UCSD-AML1 (cell line): ENCODE measurements at regions not wholly inside any gene's neighbourhood (a gene's known extent, or its start where the extent isn't known, plus 50 kb on each side); places are given as distances from the start of the nearest gene placed in this dataset.

Source experiments
- DNase-seq: peaks from one replicate; lab custom pipeline; 2025; ENCODE audit not compliant: unreplicated experiment; lab: John Stamatoyannopoulos, UW

DNA sequence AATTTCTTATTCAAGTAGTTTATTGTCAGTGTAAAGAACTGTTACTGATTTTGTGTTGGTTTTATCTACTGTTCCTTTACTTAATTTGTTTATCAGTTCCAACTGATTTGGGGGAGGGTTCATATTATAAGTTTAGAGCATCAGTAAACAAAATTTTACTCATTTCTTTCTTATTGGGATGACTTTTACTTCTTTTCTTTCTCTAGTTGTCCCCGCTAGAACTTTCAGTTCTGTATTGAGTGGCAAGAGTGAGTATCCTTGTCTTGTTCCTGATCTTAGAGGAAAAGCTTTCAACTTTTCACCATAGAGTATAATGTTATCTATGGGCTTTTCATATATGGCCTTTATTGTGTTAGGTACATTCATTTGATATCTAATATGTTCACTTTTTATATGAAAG is 584.1 kb downstream of the LRFN5 start:
- no peak for DNase-seq

DNA sequence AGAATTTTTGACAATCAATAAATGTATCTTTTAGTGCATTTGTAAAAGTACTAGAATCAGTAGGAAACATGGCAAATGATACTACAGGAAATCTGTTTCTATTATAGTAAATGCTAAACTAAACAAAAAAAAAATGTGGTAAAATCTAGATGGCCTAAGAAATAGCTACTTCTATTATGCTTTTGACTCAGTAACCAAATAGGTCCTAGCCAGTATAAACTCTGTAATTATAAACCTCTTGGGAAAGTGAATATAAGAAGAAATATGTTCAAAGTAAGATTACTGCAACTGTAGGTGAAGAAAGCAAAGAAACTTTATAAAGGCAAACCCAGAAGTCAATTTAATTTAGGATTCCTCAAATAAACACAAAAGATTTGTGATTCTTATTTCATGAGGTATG is 581.2 kb downstream of the LRFN5 start:
- no peak for DNase-seq

- no peak for DNase-seq
Observed at GRCh38 chr14:42185718-42186117, 579.0 kb downstream of the LRFN5 start.

- DNase-seq, result no peak
Observed at GRCh38 chr14:42174357-42174756, 567.7 kb downstream of the LRFN5 start.

DNA sequence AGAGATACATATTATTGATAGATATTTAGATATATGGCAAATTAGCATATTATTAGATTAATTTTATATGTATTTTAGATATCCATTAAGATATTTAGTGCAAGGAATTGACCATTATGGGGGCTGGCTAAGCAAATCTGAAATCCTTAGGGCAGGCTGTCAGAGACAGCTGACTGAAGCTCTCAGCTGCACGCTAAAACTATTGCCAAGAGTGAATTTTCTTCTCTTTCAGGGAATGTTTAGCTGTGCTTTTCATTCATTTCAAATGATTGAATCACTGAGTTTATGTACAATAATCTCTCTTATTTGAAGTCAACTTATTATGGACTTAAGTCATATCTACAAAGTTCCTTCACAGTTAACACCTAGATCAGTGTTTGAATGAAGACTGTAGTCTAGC is 566.5 kb downstream of the LRFN5 start:
- DNase-seq, result no peak

GRCh38 chr14:42172304-42172703 is 565.6 kb downstream of the LRFN5 start:
- no peak for DNase-seq

DNA sequence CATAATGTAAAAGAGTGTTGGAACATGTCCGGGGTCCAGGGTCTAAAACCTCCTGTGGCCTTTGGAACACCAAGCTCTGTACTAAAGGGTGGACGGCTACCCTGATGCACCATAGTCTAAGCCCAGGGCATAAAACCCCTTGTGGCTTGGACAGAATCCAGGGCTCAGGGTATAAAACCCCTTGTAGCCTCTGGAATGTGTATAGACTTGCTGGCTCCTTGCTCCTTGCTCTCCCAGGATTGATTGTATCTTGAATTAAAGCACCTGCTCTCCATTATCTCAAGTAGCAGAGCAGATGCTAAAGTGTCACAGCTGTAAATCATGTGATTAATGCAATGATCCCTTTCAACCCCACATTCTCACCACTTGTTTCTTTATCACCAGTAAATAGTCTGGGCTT is 556.5 kb downstream of the LRFN5 start:
- DNase-seq, result no peak

GRCh38 chr14:42159138-42159537 is 552.5 kb downstream of the LRFN5 start:
- no peak for DNase-seq

DNA sequence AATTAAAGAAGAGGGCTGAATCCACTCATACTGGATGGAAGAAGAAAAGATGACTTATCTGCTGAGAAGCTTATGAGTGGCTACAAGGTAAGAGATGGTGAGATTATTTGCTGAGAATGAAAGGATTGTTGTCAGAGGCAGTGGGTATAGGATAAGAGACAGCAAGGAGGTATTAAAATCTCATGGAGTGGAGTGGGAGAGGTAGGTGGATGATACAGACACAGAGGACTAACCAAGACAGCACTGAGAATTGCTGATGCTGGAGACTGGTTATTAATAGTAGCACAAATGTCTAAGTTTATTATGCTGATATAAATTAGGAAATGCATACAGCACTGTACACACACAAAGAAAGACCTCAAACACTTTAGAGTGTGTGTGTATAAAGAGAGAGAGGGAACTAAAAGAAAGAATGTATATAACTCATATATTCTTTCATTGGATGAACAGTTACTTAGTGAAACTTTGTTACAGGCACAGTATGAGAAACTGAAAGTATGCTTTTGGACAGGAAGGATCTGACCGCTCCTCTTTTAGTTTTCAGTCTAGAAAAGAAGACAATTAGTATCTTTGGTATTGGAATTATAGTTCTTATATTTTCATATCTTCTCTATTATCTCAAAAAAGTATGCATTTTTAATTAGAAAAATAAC is 543.1 kb downstream of the LRFN5 start:
- DNase-seq, result no peak

GRCh38 chr14:42145766-42146165 is 539.1 kb downstream of the LRFN5 start:
- no peak for DNase-seq

DNA sequence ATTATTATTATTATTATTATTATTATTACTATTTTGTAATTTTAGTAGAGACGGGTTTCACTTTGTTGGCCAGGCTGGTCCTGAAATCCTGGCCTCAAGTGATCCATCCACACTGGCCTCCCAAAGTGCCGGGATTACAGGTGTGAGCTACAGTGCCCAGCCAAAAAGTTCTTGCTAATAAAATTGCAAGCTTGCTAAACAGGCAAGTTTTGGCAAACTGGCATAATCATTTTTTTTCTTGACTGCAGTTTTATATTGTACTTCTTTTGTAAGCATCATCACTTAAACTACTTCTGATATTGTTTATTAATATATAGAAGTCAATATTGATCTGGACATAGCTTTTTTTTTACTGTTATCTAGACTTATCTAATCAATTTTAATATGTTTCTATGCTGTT is 536.4 kb downstream of the LRFN5 start:
- no peak for DNase-seq

GRCh38 chr14:42141328-42141727 is 534.7 kb downstream of the LRFN5 start:
- no peak for DNase-seq

DNA sequence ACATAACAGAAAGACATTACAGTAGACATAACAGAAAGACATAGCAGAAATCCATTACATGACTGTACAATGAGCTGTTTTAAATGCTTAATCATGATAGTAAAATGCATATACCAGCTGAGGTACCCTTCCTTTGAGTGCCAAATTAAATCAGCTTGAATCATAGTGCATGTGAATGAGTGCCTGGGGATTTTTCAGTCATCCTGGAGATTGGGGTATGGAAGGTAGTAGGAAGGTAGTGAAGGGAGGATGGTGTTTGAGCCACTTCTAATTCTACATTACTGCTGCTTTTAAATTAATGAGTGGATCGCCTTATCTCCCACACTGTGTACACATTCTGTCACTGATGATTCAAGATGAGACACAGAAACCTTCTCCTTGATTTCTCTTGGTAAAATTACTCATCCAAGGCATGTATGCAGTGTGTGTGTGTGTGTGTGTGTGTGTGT is 534.2 kb downstream of the LRFN5 start:
- no peak for DNase-seq

GRCh38 chr14:42140001-42140400 is 533.3 kb downstream of the LRFN5 start:
- DNase-seq, result no peak

DNA sequence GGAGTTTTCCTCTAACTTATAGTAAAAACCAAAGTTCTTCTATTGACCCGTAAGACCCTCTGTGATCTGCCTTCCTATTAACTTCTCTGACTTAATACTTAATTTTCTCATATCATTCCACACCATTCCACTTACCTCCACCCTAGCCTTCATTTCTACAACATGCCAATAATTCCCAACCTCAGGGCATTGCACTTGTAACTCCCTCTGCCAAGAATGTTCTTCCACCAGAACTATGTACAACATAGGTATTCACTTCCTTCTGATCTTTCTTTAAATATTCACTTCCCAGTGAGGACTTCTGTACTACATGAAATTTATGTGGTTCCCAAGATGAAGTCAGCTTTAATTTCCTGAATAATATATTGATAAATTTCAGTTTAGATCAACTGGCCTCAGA is 531.7 kb downstream of the LRFN5 start:
- no peak for DNase-seq

- no peak for DNase-seq
Observed at GRCh38 chr14:42130815-42131214, 524.1 kb downstream of the LRFN5 start.

DNA sequence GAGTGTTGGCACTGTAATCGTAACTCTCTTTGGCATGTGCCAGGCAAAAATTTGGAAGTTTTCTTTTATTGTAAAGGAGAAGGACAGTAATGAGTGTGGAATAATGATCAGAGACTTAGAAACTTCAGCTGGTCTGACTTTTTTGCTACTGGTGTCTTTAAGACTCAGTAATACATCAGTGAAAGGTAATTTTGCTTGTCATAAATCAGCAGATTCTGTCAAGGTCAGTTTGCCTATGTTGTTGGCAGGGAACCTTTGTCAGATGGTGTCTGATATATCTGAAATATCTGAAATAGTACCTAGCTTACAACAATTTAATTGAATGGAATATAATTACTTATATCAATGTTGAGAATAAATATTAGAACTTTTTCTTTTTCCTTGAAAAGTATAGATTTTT is 516.9 kb downstream of the LRFN5 start:
- no peak for DNase-seq

GRCh38 chr14:42113358-42114069 is 506.8 kb downstream of the LRFN5 start:
- no peak for DNase-seq

- no peak for DNase-seq
Observed at GRCh38 chr14:42112108-42112507, 505.4 kb downstream of the LRFN5 start.

GRCh38 chr14:42111355-42111754 is 504.7 kb downstream of the LRFN5 start:
- no peak for DNase-seq

DNA sequence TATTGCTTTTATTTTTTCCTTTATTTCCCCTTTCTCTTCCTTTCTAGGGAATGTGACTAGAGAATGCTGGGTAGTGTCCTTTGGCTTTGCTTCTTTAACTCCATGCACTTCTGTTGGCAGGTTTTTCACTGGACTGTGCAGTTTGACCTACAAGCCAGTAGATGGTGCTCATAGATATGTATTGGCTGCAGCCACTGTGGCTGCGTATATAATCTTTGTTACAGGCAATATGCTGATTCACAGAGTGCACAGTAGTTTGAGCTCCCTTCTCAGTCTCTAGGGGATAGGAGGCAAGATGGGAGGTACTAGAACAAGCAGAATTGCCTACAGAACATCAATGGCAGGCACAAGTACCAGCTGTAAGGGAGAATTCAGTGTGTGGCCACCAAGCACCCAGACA is 503.5 kb downstream of the LRFN5 start:
- no peak for DNase-seq

- DNase-seq, result no peak
Observed at GRCh38 chr14:42095155-42095554, 488.5 kb downstream of the LRFN5 start.

DNA sequence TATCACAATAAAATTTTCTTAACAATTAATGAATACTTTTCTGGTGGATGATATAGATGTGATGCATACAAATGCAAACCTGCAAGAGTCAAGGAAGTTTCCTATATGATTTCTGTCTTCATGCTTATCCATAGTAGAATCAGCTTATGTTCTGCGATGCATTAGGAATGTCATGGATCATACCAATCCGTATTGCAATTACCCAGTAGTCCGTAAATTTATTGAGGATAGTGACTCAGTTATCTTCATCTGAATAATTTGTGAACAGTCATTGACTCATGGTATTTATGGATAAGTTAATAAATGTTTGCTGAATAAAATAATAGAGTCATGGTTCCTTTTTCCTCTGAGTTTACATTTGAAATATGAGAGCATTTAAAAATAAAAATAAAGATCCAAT is 483.4 kb downstream of the LRFN5 start:
- no peak for DNase-seq
